Pancreas (tissue), 10 donors: ENCODE measurements at regions not wholly inside any gene's neighbourhood (a gene's known extent, or its start where the extent isn't known, plus 50 kb on each side); places are given as distances from the start of the nearest gene placed in this dataset.

Experiments
- ATAC-seq, 4 donors: fragments of 200-7000 bp; cut with Tn5 transposase; one replicate each; pipeline versions ENCODE4 v1.8.0 to v1.9.1; 2020; ENCODE audit warnings: mild to moderate bottlenecking in 4 of 4, moderate library complexity in 4 of 4
- DNase-seq, 6 donors: peaks; one replicate each; pipeline ENCODE4 v3.0.0-alpha.2; 2020
- FAIRE-seq: peaks from 2 replicates; lab custom pipeline; 2012; peaks lifted over from hg19 to GRCh38; lab: Jason Lieb, UNC
- H3K27ac ChIP-seq, 4 donors: fragments of 200-600 bp; sonication (generic); 1 replicate in 3 of 4; 2 replicates in 1 of 4; pipeline versions ENCODE4 v1.5.0 to v1.8.0; 2020
- H3K27me3 ChIP-seq, 4 donors: fragments of 200-600 bp; one replicate each; pipeline ENCODE4 v1.8.0; 2021
- H3K36me3 ChIP-seq, 3 donors: fragments of 200-600 bp; sonication (generic) in 1 of 3; one replicate each; pipeline versions ENCODE4 v1.5.0 to v1.8.0; 2020 to 2021
- H3K4me1 ChIP-seq, 3 donors: fragments of 200-600 bp; one replicate each; pipeline ENCODE4 v1.8.0; 2021
- H3K4me3 ChIP-seq, 4 donors: fragments of 200-600 bp; sonication (generic) in 2 of 4; one replicate each; pipeline versions ENCODE4 v1.5.0 to v1.8.0; 2020 to 2021
- H3K9me3 ChIP-seq, 4 donors: fragments of 200-600 bp; one replicate each; pipeline ENCODE4 v1.8.0; 2021
- WGBS, 2 donors: extraction: QIAGEN DNeasy Blood & Tissue Kit; methylation state at CpG; one replicate each; pipeline ENCODE4 v1.1.7; 2013; 5-methylcytosine and 5-hydroxymethylcytosine counted together
- intact Hi-C, 3 donors: fragments of 100-400 bp; cut with DNase I; formaldehyde crosslinking; loops; one replicate each; pipeline versions ENCODE4 v1.11.1 to v1.14.2; 2022
- TF ChIP-seq, protein P1 (sequence below), 4 donors: fragments of 200-600 bp; sonication (generic) in 3 of 4; IDR thresholded peaks; one replicate each; pipeline versions ENCODE4 v1.5.0 to v1.8.0; 2021; ENCODE audit warnings: antibody characterized with exemption in 4 of 4
- donor health status: healthy with polysubstance abuse.
- donor health status: DM: no; HTN: no; CAD: no; lungs with moderate emphysema.
- donor health status: DM: no; HTN: no; CAD: no.
- donor health status: control.
- donor health status: control.
- donor health status: Bipolar disorder and iron deficiency.
- donor health status: DM: yes; HTN: yes; CAD: no.
- donor health status: DM: no; HTN: no; CAD: no.
- donor health status: DM: no; HTN: no; CAD: no.
- donor health status: DM: yes; HTN: yes; CAD: no.

DNA sequence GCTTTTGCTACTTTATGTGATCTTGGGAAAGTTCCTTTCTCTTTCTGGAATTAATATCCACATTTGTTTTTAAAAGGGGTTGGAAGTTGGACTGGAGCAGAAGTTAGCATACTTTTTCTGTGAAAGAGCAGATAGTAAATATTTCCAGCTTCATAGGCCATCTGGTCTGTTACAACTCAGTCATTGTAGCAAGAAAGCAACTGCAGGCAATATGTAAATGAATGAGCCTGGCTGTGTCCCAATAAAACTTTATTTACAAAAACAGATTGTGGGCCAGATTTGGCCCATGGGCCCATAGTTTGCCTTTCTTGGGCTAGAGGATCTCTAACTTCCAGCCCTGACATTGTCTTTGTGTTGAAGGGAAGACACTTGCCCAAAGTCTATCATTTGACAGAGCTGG lies 104.4 kb downstream of the ACTL7B start:
- Histone ChIP-seq H3K27me3 (no peaks in the 10 kb centered on the region), H3K4me1 (no peaks in the 10 kb centered on the region), H3K9me3 (no peaks in the 10 kb centered on the region), H3K27ac (no peak overlapping the region), H3K4me3 (no peak overlapping the region), H3K36me3 (no peaks in the 10 kb centered on the region)
- DNase-seq (no peak), FAIRE-seq (no peak), ATAC-seq (no peak)
- intact Hi-C loops: no loop called here
- TF ChIP-seq, protein P1, sequence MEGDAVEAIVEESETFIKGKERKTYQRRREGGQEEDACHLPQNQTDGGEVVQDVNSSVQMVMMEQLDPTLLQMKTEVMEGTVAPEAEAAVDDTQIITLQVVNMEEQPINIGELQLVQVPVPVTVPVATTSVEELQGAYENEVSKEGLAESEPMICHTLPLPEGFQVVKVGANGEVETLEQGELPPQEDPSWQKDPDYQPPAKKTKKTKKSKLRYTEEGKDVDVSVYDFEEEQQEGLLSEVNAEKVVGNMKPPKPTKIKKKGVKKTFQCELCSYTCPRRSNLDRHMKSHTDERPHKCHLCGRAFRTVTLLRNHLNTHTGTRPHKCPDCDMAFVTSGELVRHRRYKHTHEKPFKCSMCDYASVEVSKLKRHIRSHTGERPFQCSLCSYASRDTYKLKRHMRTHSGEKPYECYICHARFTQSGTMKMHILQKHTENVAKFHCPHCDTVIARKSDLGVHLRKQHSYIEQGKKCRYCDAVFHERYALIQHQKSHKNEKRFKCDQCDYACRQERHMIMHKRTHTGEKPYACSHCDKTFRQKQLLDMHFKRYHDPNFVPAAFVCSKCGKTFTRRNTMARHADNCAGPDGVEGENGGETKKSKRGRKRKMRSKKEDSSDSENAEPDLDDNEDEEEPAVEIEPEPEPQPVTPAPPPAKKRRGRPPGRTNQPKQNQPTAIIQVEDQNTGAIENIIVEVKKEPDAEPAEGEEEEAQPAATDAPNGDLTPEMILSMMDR (IDR thresholded peaks at IDR 0.05): no peak

DNA sequence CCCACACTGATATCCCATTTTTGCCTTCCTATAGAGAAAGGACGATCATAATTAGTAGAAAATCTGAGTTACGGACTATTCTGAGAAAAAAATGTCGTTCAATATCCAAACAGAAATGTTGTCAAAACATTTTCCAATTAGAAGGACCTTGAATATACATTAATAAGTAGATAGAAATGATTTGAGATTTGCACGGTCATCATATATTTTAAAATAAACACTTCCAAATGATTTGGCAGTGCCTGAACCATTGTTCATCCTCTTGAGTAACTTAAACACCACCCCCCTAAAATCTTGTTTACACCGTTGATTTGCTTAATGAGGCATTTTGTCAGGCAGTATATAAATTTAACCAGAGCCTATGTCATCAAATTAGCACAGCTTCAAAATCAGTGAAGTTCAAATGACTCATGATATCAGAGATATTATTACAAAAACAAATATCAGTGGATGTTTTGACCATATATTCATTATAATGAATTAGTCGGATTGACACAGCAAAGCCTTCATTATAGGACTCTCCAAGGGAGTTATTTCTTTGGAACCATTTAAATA lies 105.0 kb downstream of the ACTL7B start:
- no peaks in the 10 kb centered on the region for H3K9me3 ChIP-seq
- no peaks in the 10 kb centered on the region for H3K27me3 ChIP-seq
- DNase-seq (no peak), ATAC-seq (no peak), FAIRE-seq (no peak)
- 69 to 73% methylated on average over 6 of the region's 6 CpGs for WGBS, 2 donors
- intact Hi-C loops: no loop called here
- TF ChIP-seq, protein P1 (IDR thresholded peaks at IDR 0.05): no peak
- H3K27ac ChIP-seq: no peak overlapping the region
- no peak overlapping the region for H3K4me3 ChIP-seq
- no peaks in the 10 kb centered on the region for H3K36me3 ChIP-seq
- no peaks in the 10 kb centered on the region for H3K4me1 ChIP-seq

DNA sequence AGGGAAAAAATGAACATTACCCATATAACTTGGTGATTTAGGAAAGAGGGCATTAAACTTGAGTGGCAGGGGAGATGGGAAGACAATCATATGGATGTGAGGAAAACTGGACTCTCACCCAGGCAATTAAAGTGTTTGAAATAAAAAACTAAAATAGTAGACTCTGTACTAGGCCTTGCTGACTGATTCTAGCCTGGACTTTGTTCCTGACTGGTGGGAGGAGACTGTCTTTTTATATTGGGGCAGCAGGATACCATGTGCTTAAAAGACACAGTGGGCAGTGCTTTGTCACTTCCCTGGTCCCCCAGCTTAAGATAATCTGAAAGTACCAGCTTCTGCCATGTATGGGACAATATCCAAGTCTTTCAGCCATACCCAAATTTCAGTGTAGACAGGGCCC lies 107.0 kb downstream of the ACTL7B start:
- TF ChIP-seq, protein P1 (IDR thresholded peaks at IDR 0.05): no peak
- no peaks in the 10 kb centered on the region for H3K27me3 ChIP-seq
- H3K4me3 ChIP-seq: no peak overlapping the region
- H3K4me1 ChIP-seq: no peaks in the 10 kb centered on the region
- no peak overlapping the region for H3K27ac ChIP-seq
- DNase-seq (no peak), ATAC-seq (no peak), FAIRE-seq (no peak)
- H3K36me3 ChIP-seq: no peaks in the 10 kb centered on the region
- H3K9me3 ChIP-seq: no peaks in the 10 kb centered on the region
- intact Hi-C loops: no loop called here

DNA sequence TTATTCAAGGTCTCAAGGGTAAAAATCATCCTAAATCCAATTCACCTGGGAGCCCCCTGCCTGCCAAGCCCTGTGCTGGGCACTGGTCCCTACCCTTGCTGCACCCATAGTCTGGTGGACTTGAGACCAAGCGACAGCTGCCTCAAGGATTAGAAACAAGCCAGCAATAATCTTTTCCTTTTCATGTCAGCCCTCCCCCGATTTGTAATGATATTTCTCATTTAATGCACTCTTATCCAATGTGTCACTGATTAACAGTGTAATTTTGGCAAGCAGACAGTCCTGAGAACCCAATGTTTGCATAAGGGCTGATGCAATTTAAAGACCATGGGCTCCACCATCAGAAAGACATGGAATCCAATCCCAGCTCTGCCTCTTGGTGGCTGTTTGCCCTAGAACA lies 108.9 kb downstream of the ACTL7B start:
- TF ChIP-seq, protein P1 (IDR thresholded peaks at IDR 0.05): no peak
- ATAC-seq (peak; percentile 55 to 80 (median 67)), FAIRE-seq (no peak), DNase-seq (no peak)
- H3K4me3 ChIP-seq: no peak overlapping the region
- no peaks in the 10 kb centered on the region for H3K27me3 ChIP-seq
- WGBS, 2 donors: 14 to 24% methylated on average over 2 of the region's 2 CpGs
- H3K9me3 ChIP-seq: no peaks in the 10 kb centered on the region
- H3K27ac ChIP-seq: no peak overlapping the region
- no peaks in the 10 kb centered on the region for H3K4me1 ChIP-seq
- intact Hi-C loops: no loop called here
- no peaks in the 10 kb centered on the region for H3K36me3 ChIP-seq

DNA sequence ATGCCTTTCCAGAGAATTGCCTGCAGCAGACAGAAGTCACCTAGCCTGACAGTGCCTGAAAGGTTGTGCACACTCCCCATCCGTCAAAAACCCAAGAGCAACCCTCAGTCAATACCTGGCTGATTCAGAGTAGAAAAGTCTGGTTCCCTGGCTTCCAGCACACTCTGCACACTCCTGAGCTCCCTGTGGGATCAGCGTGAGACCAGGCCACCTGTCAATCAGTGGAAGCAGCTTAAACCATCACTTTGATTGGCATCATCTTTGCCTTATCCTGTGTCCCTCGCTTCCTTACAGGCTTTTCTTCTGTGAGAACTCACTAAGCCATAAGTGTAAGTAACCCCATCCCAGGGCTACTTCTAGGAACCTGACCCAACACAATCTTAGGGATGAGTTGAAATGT lies 109.8 kb downstream of the ACTL7B start:
- Histone ChIP-seq H3K36me3 (no peaks in the 10 kb centered on the region), H3K4me3 (no peak overlapping the region), H3K27ac (no peak overlapping the region), H3K9me3 (no peaks in the 10 kb centered on the region), H3K4me1 (no peaks in the 10 kb centered on the region), H3K27me3 (no peaks in the 10 kb centered on the region)
- intact Hi-C loops: no loop called here
- DNase-seq (no peak), ATAC-seq (no peak), FAIRE-seq (no peak)
- TF ChIP-seq, protein P1 (IDR thresholded peaks at IDR 0.05): no peak
- WGBS, 2 donors: 57 to 58% methylated on average over 3 of the region's 3 CpGs
